HG03378 (cell line): ENCODE measurements at regions not wholly inside any gene's neighbourhood (a gene's known extent, or its start where the extent isn't known, plus 50 kb on each side); places are given as distances from the start of the nearest gene placed in this dataset.

ENCODE experiments used
- ATAC-seq: cut with Tn5 transposase; IDR thresholded peaks from one replicate; pipeline ENCODE4 v1.9.1; 2021; ENCODE audit warnings: mild to moderate bottlenecking, moderate library complexity; ENCODE audit not compliant: unreplicated experiment

DNA sequence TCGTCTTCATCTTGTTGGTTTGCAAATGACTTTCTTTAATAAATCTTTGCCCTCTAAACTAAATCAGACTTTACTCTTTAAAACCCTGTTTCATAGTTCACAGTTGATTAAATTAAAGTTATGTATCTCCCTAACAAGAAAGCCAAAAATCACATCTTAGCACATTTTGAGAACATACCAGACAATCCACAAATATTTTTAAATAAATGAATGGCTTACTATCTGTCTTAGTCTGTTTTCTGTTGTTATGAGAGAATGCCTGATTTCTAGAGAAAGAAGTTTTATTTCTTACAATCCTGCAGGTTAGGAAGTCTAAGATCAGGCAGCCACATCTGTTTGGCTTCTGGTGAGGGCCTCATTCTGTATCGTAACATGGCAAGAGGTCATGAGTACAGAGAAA is 1090.2 kb upstream of the PIK3C3 start:
- ATAC-seq = no peak

DNA sequence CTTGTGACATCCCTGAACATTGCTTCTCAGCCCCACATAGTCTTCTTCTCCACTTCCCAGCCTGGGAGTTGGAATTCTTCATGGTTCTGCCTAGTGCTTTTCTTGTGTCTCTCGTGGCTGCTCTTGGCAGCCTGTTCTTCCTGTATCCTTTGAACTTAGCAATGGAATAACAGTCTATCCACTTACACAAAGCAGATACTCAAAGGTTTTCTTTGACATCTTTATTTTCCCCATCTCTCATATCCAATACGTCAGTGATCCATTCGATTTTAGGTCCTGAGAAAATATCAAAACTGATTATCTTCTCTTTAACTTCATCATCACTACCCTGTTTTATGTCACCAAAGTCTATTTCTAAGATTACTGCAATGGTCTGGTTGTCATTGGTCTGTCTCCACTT is 1091.2 kb upstream of the PIK3C3 start:
- no peak for ATAC-seq

DNA sequence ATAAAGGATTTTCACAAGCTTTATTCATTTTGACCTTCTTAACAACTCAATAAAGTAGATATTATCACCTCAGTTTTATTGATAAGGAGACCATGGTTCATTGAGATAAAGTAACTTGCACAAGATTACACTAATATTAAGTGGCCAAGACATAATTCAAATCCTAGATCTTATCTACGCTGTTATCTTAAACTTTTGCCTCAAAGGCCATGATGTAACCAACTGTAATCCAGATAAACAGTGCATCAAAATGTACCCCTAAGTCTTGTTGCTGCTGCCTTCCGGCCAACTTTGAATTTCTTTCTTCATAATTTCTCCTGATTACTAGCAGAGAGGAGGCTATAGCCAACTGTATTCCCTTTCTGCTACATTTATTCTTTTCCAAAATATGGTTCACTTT is 1094.8 kb upstream of the PIK3C3 start:
- ATAC-seq = no peak

DNA sequence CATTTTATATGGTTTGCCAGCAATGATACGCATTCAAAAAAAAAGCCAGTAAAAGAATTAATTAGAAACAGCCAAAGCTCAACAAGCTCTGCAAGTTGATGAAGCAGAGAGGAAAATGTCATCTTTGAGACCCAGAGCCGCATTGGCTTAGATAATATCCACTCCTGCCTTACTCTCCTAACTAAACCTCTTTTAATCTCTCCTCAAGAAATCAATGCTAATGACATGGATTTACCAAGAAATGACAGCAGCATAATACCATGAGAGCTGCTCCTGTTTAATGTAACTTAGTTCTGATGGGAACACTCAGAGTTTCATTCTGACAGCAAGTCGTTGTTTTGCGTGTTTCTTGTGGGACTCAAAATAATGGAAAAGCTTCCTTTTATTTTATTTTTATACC is 1099.4 kb upstream of the PIK3C3 start:
- ATAC-seq = no peak

DNA sequence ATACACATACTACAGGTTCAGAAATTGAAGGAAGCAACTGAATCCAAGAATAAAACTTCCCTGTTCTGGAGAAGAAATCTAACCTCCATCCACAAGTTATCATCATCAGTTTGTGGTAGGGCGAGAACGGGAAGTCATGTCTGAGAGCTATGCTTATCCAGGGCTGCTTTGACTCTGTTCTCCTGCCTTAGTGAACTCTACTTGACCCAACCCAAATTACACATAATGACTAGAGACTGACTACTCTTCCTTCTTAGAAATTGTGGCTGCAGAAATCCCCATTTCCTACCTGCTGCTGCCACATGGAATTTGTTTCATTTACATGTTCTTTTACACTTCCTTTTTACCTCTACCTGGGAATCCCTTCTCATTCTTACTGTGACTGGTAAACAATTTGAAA is 1102.6 kb upstream of the PIK3C3 start:
- no peak for ATAC-seq

DNA sequence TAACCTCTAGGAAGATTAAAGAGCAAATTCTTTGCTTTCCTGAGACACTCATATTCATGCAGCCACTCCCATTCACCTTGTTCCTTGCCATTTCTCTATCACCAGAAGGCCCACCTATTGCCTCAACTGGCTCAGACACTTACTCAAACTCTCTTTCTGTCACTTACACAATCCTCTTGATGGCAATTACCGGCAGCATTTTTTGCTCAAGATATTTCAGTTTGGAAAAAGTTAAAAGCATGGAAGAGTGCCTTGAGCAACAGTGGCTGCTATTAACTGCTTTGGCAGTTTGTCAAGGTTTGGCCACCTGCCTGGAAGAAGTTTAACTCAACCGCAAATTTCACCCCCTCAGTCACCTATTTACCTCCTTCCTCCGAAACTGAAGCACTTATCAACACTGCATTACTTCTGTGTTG is 1104.0 kb upstream of the PIK3C3 start:
- ATAC-seq = no peak

DNA sequence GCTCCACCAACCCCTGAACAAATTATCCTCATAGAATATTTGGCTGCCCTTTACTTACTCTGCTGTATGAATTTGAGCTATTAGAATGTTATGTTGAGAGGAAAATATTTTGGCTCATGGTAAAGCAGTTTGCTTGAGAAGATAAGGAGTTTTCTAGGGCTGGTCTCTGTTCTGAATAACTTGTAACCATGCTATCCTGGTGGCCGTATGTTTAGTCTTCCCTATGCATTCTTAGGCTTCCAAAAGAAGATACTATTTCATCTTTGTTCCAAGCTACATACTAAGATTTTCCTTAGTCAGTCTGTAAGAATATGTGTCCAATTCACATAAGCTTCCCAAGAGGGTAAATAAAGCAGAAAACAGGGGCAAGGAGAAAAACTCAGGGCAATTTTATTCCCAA is 1105.1 kb upstream of the PIK3C3 start:
- ATAC-seq = no peak

DNA sequence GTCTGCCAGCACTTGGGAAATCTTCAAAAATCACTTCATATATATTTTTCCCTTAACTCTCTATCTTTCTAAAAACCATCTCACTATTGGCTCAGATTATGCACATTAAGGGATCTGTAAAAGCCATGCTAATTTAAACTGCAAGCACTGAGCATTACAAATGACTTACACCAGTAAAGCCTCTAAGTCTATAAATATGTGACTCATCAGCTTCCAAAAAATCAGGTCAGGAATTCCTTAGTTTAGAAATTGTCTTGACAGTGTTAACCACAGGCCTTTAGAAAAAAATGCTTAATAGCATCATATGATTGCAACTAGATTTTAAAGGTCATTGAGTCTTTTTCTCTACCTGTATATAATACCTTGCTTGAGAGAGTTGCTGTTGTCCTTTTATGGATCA is 1113.6 kb upstream of the PIK3C3 start:
- no peak for ATAC-seq

DNA sequence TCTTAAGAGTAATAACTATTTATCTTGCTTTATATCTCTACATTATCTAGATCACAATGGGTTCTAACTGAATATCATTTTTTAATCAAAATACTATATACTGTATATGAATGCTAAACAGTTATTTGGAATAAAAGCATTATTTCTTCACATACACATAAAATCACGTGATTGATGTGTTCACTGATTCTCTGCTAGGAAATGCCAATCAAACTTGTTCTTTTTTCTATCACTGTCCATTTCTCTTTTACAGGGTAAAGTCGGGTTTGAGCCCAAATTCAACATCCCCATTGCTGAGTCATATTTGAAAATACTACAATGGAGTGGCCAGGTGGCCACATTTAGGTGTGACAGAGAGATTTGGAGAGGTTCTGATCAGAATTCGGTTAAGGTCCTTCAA is 1114.0 kb upstream of the PIK3C3 start:
- no peak for ATAC-seq

DNA sequence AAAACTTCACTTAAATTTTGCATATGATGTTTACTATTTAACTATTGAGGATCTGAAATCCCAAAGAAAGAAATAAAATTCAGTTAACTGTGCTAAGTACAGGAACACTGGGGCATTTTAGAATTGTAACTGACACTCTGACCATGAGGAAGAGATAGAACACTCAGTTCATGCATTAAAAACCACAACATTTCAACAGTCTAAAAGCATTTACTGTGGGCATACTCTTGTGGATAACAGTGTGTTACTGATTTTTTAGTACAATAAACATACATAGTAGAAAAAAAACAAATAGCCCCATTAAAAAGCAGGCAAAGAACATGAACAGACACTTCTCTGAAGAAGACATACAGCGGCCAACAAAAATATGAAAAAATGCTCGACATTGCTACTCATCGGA is 1122.7 kb upstream of the PIK3C3 start:
- no peak for ATAC-seq

DNA sequence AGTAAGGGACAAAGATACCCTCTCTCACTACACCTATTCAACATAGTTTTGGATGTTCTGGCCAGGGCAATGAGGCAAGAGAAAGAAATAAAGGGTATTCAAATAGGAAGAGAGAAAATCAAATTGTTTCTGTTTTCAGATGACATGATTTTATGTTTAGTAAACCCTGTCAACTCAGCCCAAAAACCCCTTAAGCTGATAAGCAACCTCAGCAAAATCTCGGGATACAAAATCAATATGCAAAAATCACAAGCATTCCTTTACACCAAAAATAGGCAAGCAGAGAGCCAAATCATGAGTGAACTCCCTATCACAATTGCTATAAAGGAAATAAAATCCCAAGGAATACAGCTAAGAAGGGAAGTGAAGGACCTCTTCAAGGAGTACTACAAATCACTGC is 1130.7 kb upstream of the PIK3C3 start:
- no peak for ATAC-seq

DNA sequence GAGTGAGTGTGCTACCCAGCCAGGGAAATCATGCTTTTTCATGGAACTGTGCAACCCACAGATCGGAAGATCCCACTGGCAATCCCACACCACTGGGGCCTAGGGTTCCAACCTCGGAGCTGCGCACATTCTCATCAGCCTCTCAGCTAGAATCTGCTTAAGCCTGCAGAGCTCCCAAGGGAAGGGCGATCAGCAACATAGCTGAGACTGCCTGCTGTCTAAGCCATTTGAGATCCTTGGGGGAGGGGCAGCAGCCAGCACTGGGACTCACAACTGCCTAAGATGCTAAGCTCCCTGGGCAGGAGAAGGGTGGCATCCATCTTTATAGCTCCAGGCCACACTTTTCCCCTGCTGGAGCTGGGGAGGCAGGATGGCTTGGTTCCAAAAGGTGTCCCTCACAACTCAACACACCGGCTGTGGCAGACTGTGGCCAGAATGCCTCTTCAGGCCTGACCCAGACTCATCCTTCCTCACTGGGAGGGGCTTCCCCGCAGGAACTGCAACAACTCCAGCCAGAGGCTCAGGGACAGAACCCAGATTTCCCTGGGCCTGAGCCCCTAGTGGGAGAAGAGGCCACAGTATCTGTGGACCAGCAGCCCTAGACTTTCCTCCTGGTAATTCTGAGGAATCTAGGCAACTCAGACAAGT is 1133.3 kb upstream of the PIK3C3 start:
- ATAC-seq = no peak

DNA sequence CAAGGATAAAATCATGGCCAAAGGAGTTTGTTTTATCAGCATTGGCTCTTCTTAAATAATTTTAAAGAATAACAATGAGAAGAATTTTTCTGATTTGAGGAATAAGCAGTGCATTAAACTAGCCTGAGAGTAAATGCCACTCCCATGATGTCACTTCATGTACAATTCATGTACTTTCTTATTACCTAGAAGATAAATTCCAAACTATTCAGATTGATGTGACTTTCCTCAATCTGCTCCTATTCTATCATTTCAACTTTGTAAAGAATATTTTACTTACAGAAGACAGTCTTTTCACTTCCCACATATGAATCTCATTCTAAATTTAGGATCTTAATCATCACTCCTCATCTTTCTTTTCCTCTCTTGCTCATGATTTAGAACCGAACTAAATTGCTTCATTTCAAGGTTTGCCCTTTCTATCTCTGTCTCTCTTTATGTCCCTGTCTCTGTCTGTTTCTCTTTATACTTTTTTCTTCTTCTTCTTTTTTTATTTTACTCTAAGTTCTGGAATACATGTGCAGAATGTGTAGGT is 1142.0 kb upstream of the PIK3C3 start:
- no peak for ATAC-seq

DNA sequence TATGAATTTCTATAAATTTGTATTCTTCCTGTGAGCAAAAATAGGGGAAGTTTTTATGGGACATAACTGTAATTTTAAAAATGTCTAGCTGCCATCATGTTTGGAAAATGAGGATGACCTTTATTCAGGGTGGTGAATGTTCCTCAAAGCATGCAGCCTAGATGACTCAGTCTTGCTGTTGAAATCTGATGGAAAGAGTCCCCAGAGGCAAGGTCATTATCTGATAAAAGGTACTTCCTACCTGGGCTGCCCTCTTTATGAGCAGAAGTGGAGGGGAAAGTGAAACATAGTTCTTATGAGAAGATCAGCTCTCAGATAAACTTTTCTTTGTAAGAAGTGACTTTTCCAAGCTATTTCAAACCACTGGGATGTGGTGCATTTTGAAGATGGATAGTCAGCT is 1144.7 kb upstream of the PIK3C3 start:
- no peak for ATAC-seq

DNA sequence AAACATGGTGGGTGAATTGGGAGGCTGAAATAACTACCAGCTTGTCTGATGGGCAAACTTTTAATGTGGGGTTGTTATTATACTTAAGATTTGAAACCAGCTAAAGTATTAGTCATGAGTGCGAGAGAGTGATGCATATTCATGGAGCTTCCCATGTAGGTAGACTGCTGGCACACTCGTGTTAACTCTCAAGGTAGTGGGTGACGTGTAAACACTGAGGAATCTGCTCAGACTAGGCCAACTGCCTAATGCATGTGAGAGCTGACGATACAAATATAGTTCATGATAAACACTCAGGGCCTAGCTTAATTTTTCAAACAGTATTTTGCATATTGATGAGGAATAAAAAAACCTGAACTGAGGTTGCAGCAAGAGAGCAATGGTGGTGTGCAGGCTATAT is 1165.7 kb upstream of the PIK3C3 start:
- ATAC-seq = no peak

DNA sequence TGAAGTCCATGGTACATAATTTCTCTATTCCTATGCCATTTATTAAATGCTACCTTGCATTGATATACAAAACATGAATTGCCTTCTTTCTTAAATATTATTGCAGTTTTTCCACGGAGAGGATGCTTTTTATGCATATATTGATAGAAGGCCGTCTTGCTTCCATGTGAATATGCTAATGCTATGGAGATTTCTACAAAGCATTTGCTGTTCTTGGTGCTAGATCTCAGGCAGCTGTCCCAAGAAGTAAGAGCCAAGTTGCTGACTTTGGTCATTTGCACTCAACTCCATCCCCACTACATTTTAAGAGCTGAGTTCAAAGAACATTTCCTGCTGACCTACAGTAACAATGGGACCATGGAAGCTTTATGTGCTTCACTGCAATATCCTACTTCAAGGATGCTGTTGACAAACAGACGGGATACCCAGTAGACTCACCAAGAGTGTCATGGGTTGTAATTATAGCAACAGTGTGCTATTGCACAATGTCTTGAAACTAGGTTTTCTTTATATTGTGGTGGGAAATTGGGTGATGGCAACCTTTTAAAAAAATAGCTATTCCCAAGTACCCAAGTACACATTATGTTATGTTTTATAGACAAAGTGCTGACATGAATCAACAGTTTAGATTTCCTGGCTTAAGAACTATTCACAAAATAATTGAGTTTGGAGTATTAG is 1172.4 kb upstream of the PIK3C3 start:
- no peak for ATAC-seq

DNA sequence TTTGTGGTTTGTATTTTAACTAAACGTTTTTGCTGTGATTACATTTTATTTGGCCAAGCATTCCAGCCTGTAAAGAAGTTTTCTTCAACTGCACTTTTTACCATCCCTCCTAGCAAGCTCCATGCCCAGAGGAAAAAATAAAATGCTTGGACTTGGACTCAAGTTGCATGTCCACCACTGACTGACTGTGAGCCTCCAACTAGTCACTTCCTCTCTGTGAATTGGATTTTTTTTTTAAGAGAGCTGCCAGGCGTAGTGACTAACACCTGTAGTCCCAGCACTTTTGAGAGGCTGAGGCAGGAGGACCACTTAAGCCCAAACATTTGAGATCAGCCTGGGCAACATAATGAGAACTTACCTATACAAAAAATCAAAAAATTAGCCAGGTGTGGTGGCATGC is 1185.2 kb upstream of the PIK3C3 start:
- no peak for ATAC-seq

DNA sequence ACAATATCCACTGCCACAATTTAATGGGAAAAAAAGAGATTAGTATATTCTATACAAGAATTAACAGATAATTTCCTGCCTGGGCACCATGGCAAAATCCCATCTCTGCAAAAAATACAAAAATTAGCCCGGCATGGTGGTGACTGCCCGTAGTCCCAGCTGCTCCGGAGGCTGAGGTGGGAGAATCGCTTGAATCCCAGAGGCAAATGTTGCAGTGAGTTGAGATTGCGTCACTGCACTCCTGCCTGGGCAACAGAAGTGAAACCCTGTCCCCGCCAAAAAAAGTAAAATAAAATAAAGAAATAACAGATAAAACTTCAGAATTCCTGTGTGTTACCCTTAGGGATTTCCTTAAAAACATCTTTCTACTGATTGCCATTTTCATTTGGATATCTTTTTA is 1194.8 kb upstream of the PIK3C3 start:
- no peak for ATAC-seq

DNA sequence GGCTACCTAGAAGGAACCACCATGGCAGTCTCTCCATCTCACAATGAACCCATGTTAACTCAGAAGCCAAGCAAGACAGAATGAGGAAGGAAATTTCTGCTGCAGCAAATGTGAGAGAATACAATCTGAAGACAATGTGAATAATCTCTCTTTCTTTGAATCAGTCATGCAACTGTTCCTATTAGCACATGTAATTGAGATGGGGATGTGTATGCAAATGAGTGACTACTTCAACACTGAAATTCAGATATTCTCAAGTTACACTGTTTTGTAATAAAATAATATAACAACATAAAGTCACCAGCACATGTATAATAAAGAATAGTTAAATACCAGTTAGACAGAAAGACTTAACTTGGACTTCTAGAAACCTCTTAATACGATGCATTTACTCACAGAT is 1200.6 kb upstream of the PIK3C3 start:
- no peak for ATAC-seq

DNA sequence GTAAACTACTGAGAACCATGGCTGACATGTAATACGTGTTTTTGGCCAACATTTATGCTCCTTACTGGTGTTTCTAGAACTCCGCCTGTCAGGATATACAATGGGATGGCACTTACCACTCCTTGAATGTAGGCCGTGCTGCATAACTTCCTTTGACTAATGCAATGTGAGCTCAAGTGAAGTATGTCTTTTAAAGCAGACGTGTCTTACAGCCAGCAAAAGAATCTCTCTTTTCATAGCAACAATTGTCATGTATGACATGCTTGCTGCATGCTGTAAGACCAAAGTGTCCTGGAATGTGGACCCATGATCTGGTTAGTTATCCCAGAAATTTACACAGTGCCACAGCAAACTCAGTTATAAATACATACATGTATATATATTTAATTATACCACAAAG is 1202.7 kb upstream of the PIK3C3 start:
- ATAC-seq = no peak

DNA sequence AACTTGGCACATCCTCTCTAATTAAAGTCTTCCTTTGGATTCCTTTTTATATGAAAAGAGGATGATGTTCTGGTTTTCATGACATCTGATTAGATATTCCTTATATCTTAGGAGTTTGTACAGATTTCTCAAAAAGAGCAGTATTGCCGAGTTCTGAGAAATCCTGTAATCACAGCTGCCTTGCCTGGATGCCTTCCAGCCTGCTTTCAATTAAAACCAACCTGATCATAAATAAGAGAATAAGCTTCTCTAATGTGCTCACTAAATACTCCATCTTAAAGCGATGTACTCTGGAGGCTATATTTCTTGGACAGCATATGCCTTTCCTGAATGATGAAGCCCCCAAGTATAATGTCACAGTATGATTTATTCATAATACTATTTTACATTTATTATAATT is 1203.8 kb upstream of the PIK3C3 start:
- no peak for ATAC-seq

DNA sequence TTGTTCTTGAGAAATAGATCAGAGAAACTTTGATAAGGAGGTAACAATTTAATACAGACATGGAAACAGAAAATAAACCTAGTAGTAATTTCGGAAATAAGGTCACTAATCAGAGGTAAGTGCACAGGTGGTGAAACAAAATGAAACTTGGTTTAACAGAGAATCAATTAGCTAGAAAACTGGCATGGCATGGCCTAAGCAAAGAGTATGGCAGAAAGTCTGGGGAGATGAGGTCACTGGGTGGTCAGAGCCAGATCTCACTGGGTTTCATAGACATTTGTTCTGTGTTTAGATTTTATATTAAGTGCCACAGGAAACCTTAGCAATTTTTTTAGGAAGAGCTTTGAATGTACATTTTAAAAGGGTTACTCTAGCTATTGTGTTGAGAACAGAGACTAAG is 1216.0 kb upstream of the PIK3C3 start:
- no peak for ATAC-seq
